ENCODE measurements at regions not wholly inside any gene's neighbourhood (a gene's known extent, or its start where the extent isn't known, plus 50 kb on each side); places are given as distances from the start of the nearest gene placed in this dataset.

DNA sequence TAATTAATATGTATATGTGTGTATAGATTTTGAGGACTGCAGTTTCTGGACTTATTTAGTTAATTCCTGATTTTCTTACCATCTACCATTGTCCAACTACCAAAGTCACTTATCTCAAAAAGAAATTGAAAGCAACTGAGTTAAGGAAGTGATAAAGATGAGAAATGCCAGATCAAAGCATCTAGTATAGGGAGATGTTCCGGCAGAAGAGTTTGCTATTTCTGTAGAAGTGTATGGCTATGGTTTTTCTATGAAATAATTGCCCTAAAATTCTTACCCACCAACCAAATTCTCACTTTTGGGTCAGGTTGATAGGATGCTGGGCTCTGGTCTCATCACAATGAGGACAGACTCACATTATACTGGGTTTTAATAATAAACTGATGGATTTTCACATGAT, 64.0 kb upstream of the RAB11FIP2 start:
- DNase-seq (ENCODE audit: extremely low spot score, insufficient read length, low read depth) (no peak), FAIRE-seq (no peak)

DNA sequence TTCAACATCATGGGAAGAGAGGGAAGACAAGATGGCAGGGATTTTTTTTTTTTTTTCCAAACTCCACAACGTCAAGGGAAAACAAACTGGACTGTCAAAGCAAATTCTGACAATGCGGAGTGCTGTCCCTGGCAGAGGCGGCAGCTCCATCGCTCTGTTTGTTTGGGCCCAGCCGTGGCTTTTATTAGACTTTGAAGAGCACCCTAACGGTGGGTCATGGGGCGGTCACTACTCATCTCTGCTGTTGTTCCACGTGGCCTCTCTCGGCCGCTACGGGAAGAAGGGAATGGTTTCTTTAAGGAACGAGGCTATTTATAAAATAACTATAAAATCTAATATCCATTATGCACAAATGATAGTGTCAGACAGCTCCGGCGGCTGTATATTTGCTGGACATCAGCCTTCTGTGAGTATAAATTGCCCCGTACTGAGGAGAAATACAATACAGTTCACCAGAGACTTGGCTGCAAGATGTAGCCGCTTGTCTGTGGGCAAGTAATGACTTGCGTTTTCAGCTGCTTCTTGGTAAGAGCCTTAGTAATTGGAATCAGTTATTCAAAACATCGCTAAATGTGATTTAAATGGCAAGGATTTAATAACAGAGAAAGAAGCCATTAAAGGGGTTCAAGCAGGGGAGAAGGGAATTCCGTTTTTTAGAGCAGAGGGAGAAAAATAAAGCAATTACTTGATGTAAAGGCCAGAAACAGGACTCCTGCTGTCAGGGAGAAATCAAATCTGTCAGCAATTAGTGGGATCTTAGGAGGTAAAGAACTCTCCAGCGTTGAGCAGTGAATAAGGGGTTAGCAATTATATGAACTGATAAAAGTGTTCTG, 61.7 kb upstream of the RAB11FIP2 start:
- FAIRE-seq = no peak
- no peak for DNase-seq (ENCODE audit: extremely low spot score, insufficient read length, low read depth)

DNA sequence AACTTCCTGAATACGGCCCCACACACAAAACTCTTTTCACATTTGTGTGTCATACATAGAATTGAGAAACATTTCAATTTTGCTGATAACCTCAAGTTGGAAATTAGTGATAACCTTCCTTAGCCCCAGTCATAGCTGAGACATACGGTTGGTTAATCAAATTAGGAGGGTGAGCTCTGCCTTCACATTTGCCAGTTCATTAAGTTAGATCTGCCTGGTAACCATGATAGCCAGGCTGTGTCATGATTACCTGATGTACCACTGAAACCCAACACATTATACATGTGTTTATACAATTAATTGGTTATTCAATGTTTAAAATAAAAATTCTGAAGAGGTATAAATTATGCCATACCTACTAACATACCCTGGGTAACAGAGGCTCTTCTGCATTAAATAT, 60.8 kb upstream of the RAB11FIP2 start:
- no peak for DNase-seq (ENCODE audit: extremely low spot score, insufficient read length, low read depth)
- no peak for FAIRE-seq

DNA sequence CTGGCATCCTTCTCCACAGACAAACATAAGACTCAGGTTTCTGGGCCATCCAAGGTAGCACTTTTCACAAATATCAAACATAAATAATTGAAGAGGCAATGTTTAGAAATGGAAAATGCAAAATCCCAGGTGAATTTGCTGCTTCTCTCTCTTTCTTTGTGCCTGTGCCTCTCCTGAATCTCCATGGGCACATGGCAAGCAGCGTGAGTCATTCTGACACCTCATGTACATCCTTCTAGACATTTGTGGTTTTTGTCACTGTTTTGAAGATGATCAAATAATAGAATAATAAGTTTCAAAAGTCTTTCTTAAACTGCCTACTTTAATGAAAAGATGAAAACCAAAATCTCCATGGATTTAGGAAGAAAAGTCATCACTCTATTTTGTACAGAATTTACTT, 60.3 kb upstream of the RAB11FIP2 start:
- FAIRE-seq (no peak), DNase-seq (ENCODE audit: extremely low spot score, insufficient read length, low read depth) (no peak)

DNA sequence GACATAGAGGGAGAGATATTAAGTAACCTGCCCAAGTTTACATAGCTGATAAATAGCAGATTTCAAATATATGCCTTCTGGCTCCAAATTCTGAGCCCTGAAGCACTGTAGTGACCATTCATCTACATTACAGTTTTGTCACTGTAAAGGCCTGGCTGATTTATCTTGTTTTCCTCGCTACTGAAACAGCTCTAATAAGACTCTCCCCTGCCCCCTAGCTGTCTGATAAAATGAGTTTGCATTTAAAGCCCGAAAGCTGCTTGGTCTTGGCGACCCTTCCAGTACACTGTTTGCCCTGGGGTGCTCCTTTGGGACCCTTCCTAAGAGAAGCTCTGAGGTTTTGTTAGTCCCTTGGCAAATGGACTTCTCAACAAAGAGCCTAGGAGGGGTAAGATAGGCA, 59.7 kb upstream of the RAB11FIP2 start:
- DNase-seq (ENCODE audit: extremely low spot score, insufficient read length, low read depth) = no peak
- no peak for FAIRE-seq

DNA sequence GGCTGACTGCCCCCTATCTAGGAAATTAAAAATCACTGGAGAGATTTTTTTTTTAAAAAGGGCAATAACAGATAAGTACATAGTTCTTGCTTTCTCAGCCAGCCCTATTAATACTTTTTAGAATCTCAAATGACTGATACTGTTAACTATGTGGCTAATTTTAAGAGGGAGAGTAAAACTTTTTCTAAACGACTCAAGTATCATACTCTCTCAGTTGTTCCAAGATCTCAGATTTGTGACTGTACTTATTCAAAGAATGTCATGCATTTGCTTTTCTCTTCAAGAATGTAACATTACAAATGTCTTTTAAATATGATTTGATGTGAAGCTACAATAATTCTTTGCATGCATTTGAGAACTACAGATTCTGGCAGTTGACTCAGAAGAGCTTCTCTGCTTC, 55.4 kb upstream of the RAB11FIP2 start:
- no peak for FAIRE-seq
- DNase-seq (ENCODE audit: extremely low spot score, insufficient read length, low read depth) = no peak

DNA sequence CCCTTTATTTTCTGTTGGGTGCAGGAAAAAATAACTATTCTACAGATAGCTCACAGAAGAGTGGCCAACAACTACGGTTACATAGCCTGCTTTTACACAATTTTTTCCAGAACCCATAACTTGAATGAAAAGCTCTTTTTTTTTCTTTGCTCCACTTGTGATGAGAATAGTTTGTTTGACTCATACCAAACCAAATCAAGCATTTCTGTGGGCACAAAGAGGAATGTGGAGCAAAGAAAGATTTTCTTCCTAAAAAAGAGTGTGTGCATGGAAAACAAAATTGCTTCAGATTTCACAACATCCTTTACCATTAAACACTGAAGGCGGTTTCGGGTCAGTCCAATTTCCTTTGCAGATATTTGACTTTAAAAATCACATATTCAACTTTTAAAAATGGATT, 54.8 kb upstream of the RAB11FIP2 start:
- no peak for DNase-seq (ENCODE audit: extremely low spot score, insufficient read length, low read depth)
- no peak for FAIRE-seq
